H1 (cell line): ENCODE measurements at regions not wholly inside any gene's neighbourhood (a gene's known extent, or its start where the extent isn't known, plus 50 kb on each side); places are given as distances from the start of the nearest gene placed in this dataset.

Experiments used
- CTCF ChIA-PET: fragments of 300-600 bp; sonication (Branson Sonifier 250); formaldehyde crosslinking; loops from one replicate; lab custom pipeline; 2021; ENCODE audit not compliant: partially characterized antibody; lab: Charles Lee
- POLR2A ChIA-PET: fragments of 300-600 bp; sonication (Branson Sonifier 250); formaldehyde crosslinking; loops from one replicate; lab custom pipeline; 2021; ENCODE audit warnings: inconsistent platforms; ENCODE audit not compliant: partially characterized antibody; lab: Charles Lee
- DNase-seq, 2 experiments: peaks; one replicate each; pipeline versions ENCODE4 v3.0.0 to v3.0.0-alpha.2; 2010 to 2022; ENCODE audit warnings: low spot score in 2 of 2, low read depth in 1 of 2, mixed read lengths in 1 of 2
- FAIRE-seq: peaks from 2 replicates; lab custom pipeline; 2011; peaks lifted over from hg19 to GRCh38; lab: Jason Lieb, UNC
- H2AFZ ChIP-seq: 2 replicates; pipeline ENCODE4 v1.8.1; 2012; ENCODE audit warnings: low read length, inconsistent platforms
- H2AK5ac ChIP-seq: 2 replicates; pipeline ENCODE4 v1.6.1; 2013; ENCODE audit warnings: low read depth, low read length
- H2BK120ac ChIP-seq: replicated peaks from 2 replicates; pipeline ENCODE3; 2013; ENCODE audit warnings: low read depth, low read length, inconsistent platforms
- H2BK12ac ChIP-seq: 2 replicates; pipeline ENCODE4 v1.6.1; 2013; ENCODE audit warnings: low read depth, low read length
- H2BK15ac ChIP-seq: 2 replicates; pipeline ENCODE4 v1.6.1; 2013; ENCODE audit warnings: low read length
- H2BK20ac ChIP-seq: 2 replicates; pipeline ENCODE4 v1.6.1; 2013; ENCODE audit warnings: low read length
- H2BK5ac ChIP-seq: 2 replicates; pipeline ENCODE4 v1.6.1; 2013; ENCODE audit warnings: low read depth, low read length
- H3K14ac ChIP-seq: 2 replicates; pipeline ENCODE4 v1.6.1; 2013; ENCODE audit warnings: inconsistent platforms; ENCODE audit not compliant: insufficient read length
- H3K18ac ChIP-seq: 2 replicates; pipeline ENCODE4 v1.6.1; 2013; ENCODE audit warnings: low read length; ENCODE audit errors: extremely low read depth
- H3K23ac ChIP-seq: 2 replicates; pipeline ENCODE4 v1.6.1; 2013; ENCODE audit warnings: inconsistent platforms; ENCODE audit not compliant: insufficient read length
- H3K23me2 ChIP-seq: 2 replicates; pipeline ENCODE4 v1.6.1; 2013; ENCODE audit warnings: low read depth, low read length
- H3K27ac ChIP-seq: 2 replicates; pipeline ENCODE4 v1.6.1; 2011; ENCODE audit warnings: low read depth, low read length, inconsistent platforms
- H3K27me3 ChIP-seq, 4 experiments: replicated peaks in 1 of 4; 1 replicate in 1 of 4; 2 replicates in 3 of 4; pipeline versions ENCODE4 v1.6.1 to v1.8.1; 2011 to 2013; ENCODE audit warnings: low read length in 3 of 4, mild to moderate bottlenecking in 3 of 4, inconsistent platforms in 2 of 4, mixed read lengths in 2 of 4, moderate library complexity in 1 of 4; ENCODE audit not compliant: control insufficient read depth in 3 of 4, insufficient read depth in 3 of 4; ENCODE audit errors: extremely low read depth in 1 of 4
- H3K36me3 ChIP-seq, 4 experiments: 2 replicates each; pipeline versions ENCODE4 v1.6.1 to v1.8.1; 2011 to 2013; ENCODE audit warnings: mild to moderate bottlenecking in 4 of 4, low read length in 3 of 4, moderate library complexity in 2 of 4, control low read depth in 1 of 4, inconsistent platforms in 1 of 4; ENCODE audit not compliant: insufficient read depth in 4 of 4, control insufficient read depth in 2 of 4
- H3K4ac ChIP-seq: replicated peaks from 2 replicates; pipeline ENCODE3; 2013; ENCODE audit warnings: low read length, low read depth, mixed read lengths, inconsistent platforms; ENCODE audit not compliant: insufficient read length
- H3K4me1 ChIP-seq, 4 experiments: replicated peaks in 1 of 4; 1 replicate in 1 of 4; 2 replicates in 3 of 4; pipeline versions ENCODE4 v1.6.1 to v1.8.1; 2011 to 2013; ENCODE audit warnings: low read length in 3 of 4, inconsistent platforms in 2 of 4, mixed read lengths in 1 of 4; ENCODE audit not compliant: insufficient read depth in 4 of 4, control insufficient read depth in 3 of 4
- H3K4me2 ChIP-seq, 2 experiments: 2 replicates each; pipeline versions ENCODE4 v1.6.1 to v1.8.1; 2011 to 2013; ENCODE audit warnings: low read depth in 2 of 2, low read length in 2 of 2, control low read depth in 1 of 2, inconsistent platforms in 1 of 2, mild to moderate bottlenecking in 1 of 2; ENCODE audit not compliant: insufficient read depth in 1 of 2
- H3K4me3 ChIP-seq, 4 experiments: fragments of 200-600, 300-600 bp in 1 of 4; sonication (generic), shearing (Covaris generic), sonication (Bioruptor Twin) in 1 of 4; 2 replicates each; pipeline versions ENCODE4 v1.5.1 to v1.8.1; 2011 to 2016; ENCODE audit warnings: low read length in 4 of 4, low read depth in 3 of 4, control low read depth in 2 of 4, inconsistent platforms in 2 of 4, mild to moderate bottlenecking in 2 of 4, mixed read lengths in 1 of 4, moderate library complexity in 1 of 4; ENCODE audit not compliant: insufficient read depth in 2 of 4; ENCODE audit errors: extremely low read depth in 1 of 4
- H3K56ac ChIP-seq: replicated peaks from 2 replicates; pipeline ENCODE3; 2013; ENCODE audit warnings: low read depth, mild to moderate bottlenecking, mixed read lengths, low read length, inconsistent platforms; ENCODE audit not compliant: insufficient read length
- H3K79me1 ChIP-seq: 2 replicates; pipeline ENCODE4 v1.6.1; 2013; ENCODE audit warnings: low read depth, low read length, control low read depth
- H3K79me2 ChIP-seq, 2 experiments: 2 replicates each; pipeline versions ENCODE4 v1.6.1 to v1.8.1; 2012 to 2013; ENCODE audit warnings: low read length in 2 of 2, mild to moderate bottlenecking in 2 of 2, inconsistent platforms in 1 of 2; ENCODE audit not compliant: insufficient read depth in 2 of 2, control insufficient read depth in 1 of 2
- H3K9ac ChIP-seq, 4 experiments: replicated peaks in 1 of 4; 1 replicate in 1 of 4; 2 replicates in 3 of 4; pipeline versions ENCODE4 v1.6.1 to v1.8.1; 2011 to 2013; ENCODE audit warnings: low read depth in 3 of 4, low read length in 3 of 4, control low read depth in 2 of 4, mild to moderate bottlenecking in 2 of 4, moderate library complexity in 2 of 4, inconsistent platforms in 1 of 4; ENCODE audit errors: extremely low read depth in 1 of 4
- H3K9me3 ChIP-seq, 2 experiments: 2 replicates each; pipeline versions ENCODE4 v1.6.1 to v1.8.1; 2012 to 2013; ENCODE audit warnings: mild to moderate bottlenecking in 2 of 2, moderate library complexity in 2 of 2, control low read depth in 1 of 2, inconsistent platforms in 1 of 2, low read depth in 1 of 2, low read length in 1 of 2, mixed read lengths in 1 of 2; ENCODE audit not compliant: insufficient read depth in 2 of 2
- H4K20me1 ChIP-seq, 2 experiments: replicated peaks in 1 of 2; 2 replicates each; pipeline versions ENCODE3 to v1.8.1; 2011 to 2013; ENCODE audit warnings: inconsistent platforms in 2 of 2, low read length in 2 of 2, mild to moderate bottlenecking in 1 of 2; ENCODE audit not compliant: insufficient read depth in 2 of 2, control insufficient read depth in 1 of 2
- H4K5ac ChIP-seq: 2 replicates; pipeline ENCODE4 v1.6.1; 2013; ENCODE audit warnings: low read length, low read depth, mixed read lengths, inconsistent platforms; ENCODE audit not compliant: insufficient read length
- H4K8ac ChIP-seq: 2 replicates; pipeline ENCODE4 v1.8.0; 2013; ENCODE audit warnings: mild to moderate bottlenecking, moderate library complexity, low read length, inconsistent platforms; ENCODE audit not compliant: insufficient read depth; ENCODE audit errors: extremely low read depth
- H4K91ac ChIP-seq: replicated peaks from 2 replicates; pipeline ENCODE3; 2013; ENCODE audit warnings: low read length, mixed read lengths, inconsistent platforms; ENCODE audit not compliant: insufficient read length
- BRCA1 ChIP-seq: IDR thresholded peaks from 2 replicates; pipeline ENCODE4 v1.6.1; 2012; ENCODE audit warnings: low read depth, low read length, improper control_type of control experiment
- CHD2 ChIP-seq: IDR thresholded peaks from 2 replicates; pipeline ENCODE4 v1.6.1; 2012; ENCODE audit warnings: low read length, improper control_type of control experiment
- CREB1 ChIP-seq: IDR thresholded peaks from 2 replicates; pipeline ENCODE4 v1.6.1; 2012; ENCODE audit warnings: inconsistent platforms
- EP300 ChIP-seq, 2 experiments: IDR thresholded peaks; 1 replicate in 1 of 2; 2 replicates in 1 of 2; pipeline ENCODE4 v1.6.1; 2011 to 2012; ENCODE audit warnings: low read depth in 2 of 2, low read length in 2 of 2, mild to moderate bottlenecking in 2 of 2, borderline replicate concordance in 1 of 2, inconsistent platforms in 1 of 2, moderate library complexity in 1 of 2
- HDAC6 ChIP-seq: IDR thresholded peaks from one replicate; pipeline ENCODE4 v1.7.1; 2012; ENCODE audit warnings: low read depth, mild to moderate bottlenecking, inconsistent platforms, low read length, moderate library complexity
- NANOG ChIP-seq: IDR thresholded peaks from 2 replicates; pipeline ENCODE4 v1.6.1; 2011; ENCODE audit warnings: low read length, low read depth, mild to moderate bottlenecking, inconsistent platforms; ENCODE audit not compliant: insufficient read depth, poor library complexity, severe bottlenecking
- POLR2A ChIP-seq, 2 experiments: IDR thresholded peaks; 1 replicate in 1 of 2; 2 replicates in 1 of 2; pipeline ENCODE4 v1.6.1; 2011; ENCODE audit warnings: low read depth in 2 of 2, low read length in 2 of 2, mild to moderate bottlenecking in 2 of 2; ENCODE audit errors: control extremely low read depth in 1 of 2
- POLR2AphosphoS5 ChIP-seq: IDR thresholded peaks from 2 replicates; pipeline ENCODE4 v1.6.1; 2011; ENCODE audit warnings: low read depth, low read length
- POU5F1 ChIP-seq: IDR thresholded peaks from 2 replicates; pipeline ENCODE4 v1.6.1; 2011; ENCODE audit warnings: low read depth, mild to moderate bottlenecking, low read length, moderate library complexity
- SAP30 ChIP-seq: fragments of 300-600 bp; sonication (generic); IDR thresholded peaks from 2 replicates; pipeline ENCODE4 v1.7.1; 2012; ENCODE audit warnings: low read length, moderate library complexity, mild to moderate bottlenecking, inconsistent platforms; ENCODE audit not compliant: insufficient read depth, insufficient replicate concordance
- SIN3A ChIP-seq, 2 experiments: IDR thresholded peaks in 1 of 2; conservative IDR thresholded peaks in 1 of 2; 2 replicates each; pipeline ENCODE4 v1.6.1; 2011 to 2012; ENCODE audit warnings: low read length in 2 of 2, improper control_type of control experiment in 1 of 2, low read depth in 1 of 2, mild to moderate bottlenecking in 1 of 2
- SIRT6 ChIP-seq: IDR thresholded peaks from one replicate; pipeline ENCODE4 v1.7.1; 2012; ENCODE audit warnings: low read length, inconsistent platforms
- SP2 ChIP-seq: IDR thresholded peaks from 2 replicates; pipeline ENCODE4 v1.6.1; 2012; ENCODE audit warnings: mild to moderate bottlenecking, low read length, inconsistent platforms
- SUZ12 ChIP-seq: fragments of 200-600 bp; sonication (generic); IDR thresholded peaks from 2 replicates; pipeline ENCODE4 v1.6.1; 2012; ENCODE audit warnings: mild to moderate bottlenecking, inconsistent platforms, low read length, moderate library complexity, mixed read lengths
- TAF1 ChIP-seq: IDR thresholded peaks from 2 replicates; pipeline ENCODE4 v1.6.1; 2011; ENCODE audit warnings: mild to moderate bottlenecking, low read depth, low read length
- TCF12 ChIP-seq: IDR thresholded peaks from 2 replicates; pipeline ENCODE4 v1.6.1; 2011; ENCODE audit warnings: low read depth, mild to moderate bottlenecking, low read length
- WGBS, 2 experiments: shearing (Covaris generic) in 1 of 2; methylation state at CpG; one replicate each; pipeline versions ENCODE4 v1.1.6 to v1.1.7; 2013 to 2015; ENCODE audit warnings: low lambda C conversion rate in 2 of 2, mixed read lengths in 2 of 2, inconsistent platforms in 1 of 2, low coverage in 1 of 2, missing lambda C conversion rate in 1 of 2; ENCODE audit not compliant: insufficient replicate concordance in 2 of 2, insufficient coverage in 1 of 2, insufficient read length in 1 of 2; ENCODE audit errors: extremely low coverage in 1 of 2, missing lambda C conversion rate in 1 of 2; 5-methylcytosine and 5-hydroxymethylcytosine counted together

GRCh38 chr2:62383846-62384245 lies 122.1 kb downstream of the TMEM17 start:
- H3K18ac ChIP-seq: no peak overlapping the region
- no peak overlapping the region for H4K5ac ChIP-seq
- POLR2A ChIA-PET: no interaction called here
- no peak overlapping the region for H3K56ac ChIP-seq
- 93% methylated on average over 5 of the region's 5 CpGs; no CpG with 5 or more reads in 1 of the 2 experiments for WGBS, 2 experiments
- H2BK12ac ChIP-seq: no peak overlapping the region
- no peaks in the 10 kb centered on the region; a peak in 2 of 8 replicates for H3K36me3 ChIP-seq
- H4K20me1 ChIP-seq: no peaks in the 10 kb centered on the region
- no peak overlapping the region for H2BK5ac ChIP-seq
- DNase-seq: no peak
- no peak overlapping the region for H2AK5ac ChIP-seq
- H3K79me2 ChIP-seq: no peaks in the 10 kb centered on the region
- no peak overlapping the region for H3K4me3 ChIP-seq
- no peak overlapping the region for H2BK120ac ChIP-seq
- no peak overlapping the region for H3K27ac ChIP-seq
- no peak overlapping the region for H2BK15ac ChIP-seq
- peaks cover 0 to 2% (median 0%) of the 10 kb centered on the region in 4 experiments; a peak in 2 of 7 replicates for H3K4me1 ChIP-seq
- CTCF ChIA-PET: interaction anchor here (0.6 kb wide), 2 partner anchors 26 to 91 kb away, joined by 3 read pairs; no protein-coding TSS in a partner anchor
- no peaks in the 10 kb centered on the region for H3K23me2 ChIP-seq
- TF ChIP-seq SUZ12 (no peak), POLR2A (IDR thresholded peaks at IDR 0.05; ENCODE audit: control extremely low read depth in 1 of 2, low read depth in 2 of 2, low read length in 2 of 2) (no peak), HDAC6 (no peak), SIRT6 (no peak), POU5F1 (no peak), SIN3A (conservative IDR thresholded peaks at IDR 0.05 in 1 of 2, IDR thresholded peaks at IDR 0.05 in 1 of 2; ENCODE audit: low read depth in 1 of 2, low read length in 2 of 2) (no peak), TAF1 (no peak), SP2 (no peak), EP300 (IDR thresholded peaks at IDR 0.05; ENCODE audit: borderline replicate concordance in 1 of 2, low read depth in 2 of 2, low read length in 2 of 2) (no peak), CREB1 (no peak), CHD2 (no peak), TCF12 (no peak), BRCA1 (no peak), POLR2AphosphoS5 (no peak), NANOG (no peak), SAP30 (no peak)
- no peak overlapping the region for H3K9ac ChIP-seq
- H3K14ac ChIP-seq: no peak overlapping the region
- no peak overlapping the region for H2BK20ac ChIP-seq
- H4K91ac ChIP-seq: no peak overlapping the region
- H3K4ac ChIP-seq: no peak overlapping the region
- no peak overlapping the region for H2AFZ ChIP-seq
- peaks cover 6 to 10% of the 10 kb centered on the region in 2 experiments for H3K9me3 ChIP-seq
- H3K27me3 ChIP-seq: no peaks in the 10 kb centered on the region
- no peak for FAIRE-seq
- no peaks in the 10 kb centered on the region for H3K79me1 ChIP-seq
- no peak overlapping the region for H3K4me2 ChIP-seq
- H3K23ac ChIP-seq: no peak overlapping the region
- no peak overlapping the region for H4K8ac ChIP-seq
